ENCODE measurements at regions not wholly inside any gene's neighbourhood (a gene's known extent, or its start where the extent isn't known, plus 50 kb on each side); places are given as distances from the start of the nearest gene placed in this dataset.

DNA sequence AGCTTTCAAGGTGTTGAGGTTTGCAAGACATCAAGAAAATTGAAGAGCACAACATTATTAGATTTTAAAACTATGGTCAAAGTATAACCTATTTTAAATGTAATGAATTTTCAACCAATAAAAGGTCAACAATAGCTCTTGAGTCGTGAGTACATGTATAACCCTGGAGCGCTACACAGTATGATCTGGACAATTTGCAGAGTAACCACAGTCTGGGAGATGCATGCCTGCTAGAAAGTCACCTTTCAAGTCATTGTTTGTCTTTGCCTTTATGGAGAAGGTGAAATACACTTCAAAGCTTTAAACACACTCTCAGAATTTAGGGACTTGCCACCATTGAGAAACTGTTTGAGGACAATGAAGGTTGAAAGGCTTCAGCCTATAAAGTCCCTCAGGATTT lies 112.6 kb upstream of the ALCAM start:
- Histone ChIP-seq H3K36me3 (no peaks in the 10 kb centered on the region), H3K4me1 (peaks cover 0 to 3% of the 10 kb centered on the region in 2 donors), H3K27me3 (no peaks in the 10 kb centered on the region), H3K9me3 (peaks cover 0 to 9% of the 10 kb centered on the region in 2 donors), H3K4me3 (no peak overlapping the region), H3K27ac (no peak overlapping the region)
- TF ChIP-seq, protein P1, sequence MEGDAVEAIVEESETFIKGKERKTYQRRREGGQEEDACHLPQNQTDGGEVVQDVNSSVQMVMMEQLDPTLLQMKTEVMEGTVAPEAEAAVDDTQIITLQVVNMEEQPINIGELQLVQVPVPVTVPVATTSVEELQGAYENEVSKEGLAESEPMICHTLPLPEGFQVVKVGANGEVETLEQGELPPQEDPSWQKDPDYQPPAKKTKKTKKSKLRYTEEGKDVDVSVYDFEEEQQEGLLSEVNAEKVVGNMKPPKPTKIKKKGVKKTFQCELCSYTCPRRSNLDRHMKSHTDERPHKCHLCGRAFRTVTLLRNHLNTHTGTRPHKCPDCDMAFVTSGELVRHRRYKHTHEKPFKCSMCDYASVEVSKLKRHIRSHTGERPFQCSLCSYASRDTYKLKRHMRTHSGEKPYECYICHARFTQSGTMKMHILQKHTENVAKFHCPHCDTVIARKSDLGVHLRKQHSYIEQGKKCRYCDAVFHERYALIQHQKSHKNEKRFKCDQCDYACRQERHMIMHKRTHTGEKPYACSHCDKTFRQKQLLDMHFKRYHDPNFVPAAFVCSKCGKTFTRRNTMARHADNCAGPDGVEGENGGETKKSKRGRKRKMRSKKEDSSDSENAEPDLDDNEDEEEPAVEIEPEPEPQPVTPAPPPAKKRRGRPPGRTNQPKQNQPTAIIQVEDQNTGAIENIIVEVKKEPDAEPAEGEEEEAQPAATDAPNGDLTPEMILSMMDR (IDR thresholded peaks at IDR 0.05): no peak
- intact Hi-C loops (cut with DNase I): no loop called here
- DNase-seq (ENCODE audit: low spot score in 2 of 2): no peak

DNA sequence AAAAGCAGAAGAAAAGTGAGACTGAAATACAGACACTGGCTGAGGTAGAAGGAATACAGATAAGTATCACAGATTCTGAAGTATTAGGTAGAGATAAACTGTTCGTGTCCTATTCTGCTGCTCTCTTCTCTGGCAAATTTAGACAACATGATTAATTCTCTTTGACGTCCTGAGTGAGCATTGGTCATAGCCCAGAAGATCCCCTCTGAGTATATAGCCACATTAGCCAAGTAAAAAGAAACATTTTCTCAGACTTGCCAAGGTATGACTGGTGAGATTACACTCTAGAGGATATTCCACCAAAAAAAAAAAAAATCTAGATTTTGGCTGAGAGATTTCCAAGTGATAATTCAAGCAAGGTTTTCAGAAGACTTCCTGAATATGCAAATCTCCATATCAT lies 111.4 kb upstream of the ALCAM start:
- Histone ChIP-seq H3K27ac (no peak overlapping the region), H3K36me3 (no peaks in the 10 kb centered on the region), H3K9me3 (peaks cover 0 to 9% of the 10 kb centered on the region in 2 donors), H3K27me3 (no peaks in the 10 kb centered on the region), H3K4me3 (no peak overlapping the region), H3K4me1 (peaks cover 0 to 3% of the 10 kb centered on the region in 2 donors)
- DNase-seq (ENCODE audit: low spot score in 2 of 2): no peak
- TF ChIP-seq, protein P1 (IDR thresholded peaks at IDR 0.05): no peak
- intact Hi-C loops (cut with DNase I): no loop called here

DNA sequence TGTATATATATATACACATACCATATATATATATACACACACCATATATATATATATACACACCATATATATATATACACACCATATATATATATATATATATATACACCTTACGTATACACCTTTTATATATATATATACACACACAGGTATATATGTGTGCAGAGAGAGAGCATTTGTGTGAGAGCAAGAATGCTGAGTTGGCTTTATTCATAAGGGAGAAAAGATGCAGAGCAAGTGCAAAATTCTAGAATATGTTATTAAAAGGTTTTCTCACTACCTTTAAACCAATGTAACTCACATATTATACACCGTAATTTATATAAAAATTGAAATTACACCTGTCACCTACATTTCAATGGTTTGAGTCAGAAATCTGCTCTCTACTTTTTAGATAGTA lies 107.2 kb upstream of the ALCAM start:
- H3K4me3 ChIP-seq: no peak overlapping the region
- H3K36me3 ChIP-seq: no peaks in the 10 kb centered on the region
- no peak overlapping the region for H3K27ac ChIP-seq
- no peaks in the 10 kb centered on the region for H3K9me3 ChIP-seq
- no peaks in the 10 kb centered on the region for H3K27me3 ChIP-seq
- H3K4me1 ChIP-seq: no peaks in the 10 kb centered on the region
- TF ChIP-seq, protein P1 (IDR thresholded peaks at IDR 0.05): no peak
- intact Hi-C loops (cut with DNase I): no loop called here
- no peak for DNase-seq (ENCODE audit: low spot score in 2 of 2)

DNA sequence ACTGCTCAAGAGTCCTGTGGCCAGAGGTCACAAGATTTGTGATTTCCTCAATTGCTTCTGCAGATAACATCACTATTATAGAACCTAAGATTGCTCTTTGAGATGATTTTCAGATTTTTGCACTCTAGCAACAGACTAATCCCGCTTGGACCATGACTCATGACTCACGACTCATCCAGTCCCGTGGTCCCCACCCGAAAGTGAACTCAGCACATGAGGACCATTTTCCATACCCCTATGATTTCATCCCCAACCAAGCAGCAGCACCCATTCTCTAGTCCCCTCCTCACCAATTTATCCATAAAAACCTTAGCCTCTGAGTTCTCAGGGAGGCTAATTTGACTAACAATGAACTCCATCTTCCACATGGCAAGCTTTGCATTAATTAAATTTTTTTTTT lies 106.3 kb upstream of the ALCAM start:
- intact Hi-C loops (cut with DNase I): no loop called here
- DNase-seq (ENCODE audit: low spot score in 2 of 2): no peak
- no peaks in the 10 kb centered on the region for H3K4me1 ChIP-seq
- no peaks in the 10 kb centered on the region for H3K9me3 ChIP-seq
- H3K27me3 ChIP-seq: no peaks in the 10 kb centered on the region
- H3K27ac ChIP-seq: no peak overlapping the region
- H3K36me3 ChIP-seq: no peaks in the 10 kb centered on the region
- no peak overlapping the region for H3K4me3 ChIP-seq
- TF ChIP-seq, protein P1 (IDR thresholded peaks at IDR 0.05): no peak

DNA sequence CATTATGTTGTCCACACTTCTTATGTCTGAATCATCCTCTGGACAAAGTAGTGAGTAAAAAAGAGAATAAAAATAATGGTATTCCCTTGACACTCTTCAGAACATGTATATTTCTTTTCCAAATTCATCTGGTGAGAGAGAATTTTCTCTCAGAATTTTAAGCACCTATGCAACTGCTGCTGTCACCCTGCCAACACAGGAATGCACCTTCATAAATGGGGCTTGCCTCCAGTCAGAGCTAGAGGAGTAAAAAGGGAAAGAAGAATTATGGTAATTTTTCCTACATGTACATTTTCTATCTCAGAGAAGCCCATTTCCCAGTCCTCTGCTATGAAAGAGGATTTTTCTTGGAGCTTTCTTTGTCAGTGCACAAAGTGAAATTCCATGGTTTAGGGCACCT lies 92.2 kb upstream of the ALCAM start:
- Histone ChIP-seq H3K4me3 (no peak overlapping the region), H3K4me1 (no peaks in the 10 kb centered on the region), H3K9me3 (no peaks in the 10 kb centered on the region), H3K27ac (no peak overlapping the region), H3K27me3 (no peaks in the 10 kb centered on the region), H3K36me3 (no peaks in the 10 kb centered on the region)
- no peak for DNase-seq (ENCODE audit: low spot score in 2 of 2)
- TF ChIP-seq, protein P1 (IDR thresholded peaks at IDR 0.05): no peak
- intact Hi-C loops (cut with DNase I): no loop called here

DNA sequence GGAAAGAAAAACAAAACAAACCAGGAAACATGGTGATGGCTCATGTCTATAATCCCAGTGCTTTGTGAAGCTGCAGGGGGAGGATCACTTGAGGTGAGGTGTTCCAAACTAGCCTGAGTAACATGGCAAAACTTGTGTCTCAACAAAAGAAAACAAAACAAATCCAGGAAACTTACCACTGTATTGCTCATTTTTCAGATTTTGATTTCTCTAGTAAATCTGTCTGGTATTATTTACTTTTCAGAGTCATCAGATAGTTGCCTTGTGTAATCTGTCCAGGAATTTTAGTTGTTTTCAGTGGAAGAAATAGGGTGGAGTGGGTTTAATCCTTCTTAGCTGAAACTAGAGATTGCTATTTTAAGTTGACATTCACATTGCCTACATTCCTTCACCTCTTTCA lies 91.8 kb upstream of the ALCAM start:
- no peak for DNase-seq (ENCODE audit: low spot score in 2 of 2)
- Histone ChIP-seq H3K9me3 (no peaks in the 10 kb centered on the region), H3K36me3 (no peaks in the 10 kb centered on the region), H3K4me1 (no peaks in the 10 kb centered on the region), H3K27me3 (no peaks in the 10 kb centered on the region), H3K27ac (no peak overlapping the region), H3K4me3 (no peak overlapping the region)
- intact Hi-C loops (cut with DNase I): no loop called here
- TF ChIP-seq, protein P1 (IDR thresholded peaks at IDR 0.05): no peak

Measured in ascending aorta (tissue), 2 donors.